GM13976 (cell line): ENCODE measurements at regions not wholly inside any gene's neighbourhood (a gene's known extent, or its start where the extent isn't known, plus 50 kb on each side); places are given as distances from the start of the nearest gene placed in this dataset.

Experiments used
- DNase-seq: peaks from one replicate; pipeline ENCODE4 v3.0.0; 2012; ENCODE audit warnings: low spot score
- in situ Hi-C: fragments of 300-500 bp; cut with MboI; formaldehyde crosslinking; loops from one replicate; pipeline ENCODE4 v1.12.0; 2022; ENCODE audit warnings: low sequenced_read_pairs, mixed read lengths, inconsistent platforms; ENCODE audit not compliant: unreplicated experiment
- TF ChIP-seq, protein P1 (sequence below): IDR thresholded peaks from 2 replicates; pipeline ENCODE4 v1.5.1; 2012; ENCODE audit warnings: borderline replicate concordance, mild to moderate bottlenecking; ENCODE audit not compliant: insufficient read depth; ENCODE audit errors: extremely low read depth, missing control alignments, control extremely low read depth

GRCh38 chr5:60196385-60197113, 303.0 kb upstream of the PDE4D start:
- no peak for DNase-seq
- in situ Hi-C loops = no loop called here
- TF ChIP-seq, protein P1, sequence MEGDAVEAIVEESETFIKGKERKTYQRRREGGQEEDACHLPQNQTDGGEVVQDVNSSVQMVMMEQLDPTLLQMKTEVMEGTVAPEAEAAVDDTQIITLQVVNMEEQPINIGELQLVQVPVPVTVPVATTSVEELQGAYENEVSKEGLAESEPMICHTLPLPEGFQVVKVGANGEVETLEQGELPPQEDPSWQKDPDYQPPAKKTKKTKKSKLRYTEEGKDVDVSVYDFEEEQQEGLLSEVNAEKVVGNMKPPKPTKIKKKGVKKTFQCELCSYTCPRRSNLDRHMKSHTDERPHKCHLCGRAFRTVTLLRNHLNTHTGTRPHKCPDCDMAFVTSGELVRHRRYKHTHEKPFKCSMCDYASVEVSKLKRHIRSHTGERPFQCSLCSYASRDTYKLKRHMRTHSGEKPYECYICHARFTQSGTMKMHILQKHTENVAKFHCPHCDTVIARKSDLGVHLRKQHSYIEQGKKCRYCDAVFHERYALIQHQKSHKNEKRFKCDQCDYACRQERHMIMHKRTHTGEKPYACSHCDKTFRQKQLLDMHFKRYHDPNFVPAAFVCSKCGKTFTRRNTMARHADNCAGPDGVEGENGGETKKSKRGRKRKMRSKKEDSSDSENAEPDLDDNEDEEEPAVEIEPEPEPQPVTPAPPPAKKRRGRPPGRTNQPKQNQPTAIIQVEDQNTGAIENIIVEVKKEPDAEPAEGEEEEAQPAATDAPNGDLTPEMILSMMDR = no peak

GRCh38 chr5:60195551-60195950, 302.0 kb upstream of the PDE4D start:
- DNase-seq = no peak
- TF ChIP-seq, protein P1 = no peak
- in situ Hi-C loops = no loop called here

- no peak for DNase-seq
- TF ChIP-seq, protein P1 = no peak
- in situ Hi-C loops = no loop called here
Observed at GRCh38 chr5:60195083-60195482, 301.6 kb upstream of the PDE4D start.

- DNase-seq = no peak
- TF ChIP-seq, protein P1 = no peak
- in situ Hi-C loops = no loop called here
Observed at GRCh38 chr5:60185231-60186099, 291.9 kb upstream of the PDE4D start.

DNA sequence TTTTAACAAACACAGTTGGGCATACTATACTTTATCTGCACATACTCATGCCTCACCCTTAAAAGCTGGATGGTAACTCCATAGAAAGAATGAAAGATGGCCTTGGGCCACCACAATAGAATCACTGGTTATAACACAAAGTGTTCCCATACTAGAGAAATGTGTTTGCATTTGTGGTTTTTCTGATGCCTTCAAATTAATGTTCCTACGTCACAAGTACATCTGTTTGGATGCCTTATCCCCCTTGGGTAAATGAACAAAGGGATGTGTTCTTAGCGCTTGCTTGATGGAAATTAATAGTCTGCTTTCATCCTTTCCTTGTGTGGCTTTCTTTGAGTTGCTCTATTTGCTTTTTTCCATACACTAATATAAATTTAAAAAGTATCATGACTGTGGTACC, 291.1 kb upstream of the PDE4D start:
- TF ChIP-seq, protein P1 = no peak
- in situ Hi-C loops = no loop called here
- no peak for DNase-seq

DNA sequence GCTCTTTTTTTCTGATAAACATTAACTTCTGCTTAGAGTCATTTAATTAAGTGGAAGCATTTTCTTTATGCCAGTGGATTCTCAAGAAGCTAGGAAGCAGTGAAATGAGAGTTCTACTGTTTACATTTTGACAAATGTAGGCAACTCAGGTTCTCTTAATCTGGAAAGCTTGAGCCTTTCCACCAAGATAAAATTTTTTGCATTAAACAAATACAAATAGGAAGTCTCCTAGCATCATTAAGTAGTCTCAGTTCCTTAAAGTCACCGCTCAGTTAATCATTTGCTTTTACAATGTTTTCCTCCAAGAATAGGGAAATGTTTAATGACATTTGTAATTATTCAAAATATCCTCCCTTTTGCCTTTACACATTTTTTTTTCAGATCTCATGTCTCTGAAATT, 290.4 kb upstream of the PDE4D start:
- DNase-seq = no peak
- in situ Hi-C loops = no loop called here
- TF ChIP-seq, protein P1 = no peak
